GM12892 (cell line): ENCODE measurements at regions not wholly inside any gene's neighbourhood (a gene's known extent, or its start where the extent isn't known, plus 50 kb on each side); places are given as distances from the start of the nearest gene placed in this dataset.

Experiments
- POLR2A ChIP-seq: IDR thresholded peaks from 2 replicates; pipeline ENCODE4 v1.6.1; 2011; ENCODE audit warnings: low read depth, low read length, control low read depth
- POLR2AphosphoS5 ChIP-seq: IDR thresholded peaks from 2 replicates; pipeline ENCODE4 v1.6.1; 2011; ENCODE audit warnings: low read depth, low read length, control low read depth

DNA sequence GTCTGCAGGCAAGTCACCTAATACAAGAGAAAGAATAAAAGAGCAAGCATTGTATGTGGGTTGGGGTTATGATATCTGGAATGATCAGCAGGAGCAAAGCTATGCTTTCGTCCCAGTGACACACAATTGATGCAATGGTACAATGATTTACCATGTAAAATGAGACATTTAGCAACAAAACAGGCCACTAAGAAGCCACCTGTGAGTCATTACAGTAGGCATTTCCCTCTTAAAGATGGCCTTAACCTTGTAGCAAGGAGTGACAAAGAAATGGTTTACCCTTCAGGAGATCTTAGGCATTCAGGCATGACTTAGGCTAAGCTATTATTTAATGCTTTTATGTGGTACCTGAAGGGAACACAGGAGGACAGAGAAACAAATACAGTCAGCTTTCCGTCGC is 373.3 kb upstream of the RBMS3 start:
- TF ChIP-seq POLR2AphosphoS5 (no peak), POLR2A (no peak)
